GM23338 (cell line): ENCODE measurements at regions not wholly inside any gene's neighbourhood (a gene's known extent, or its start where the extent isn't known, plus 50 kb on each side); places are given as distances from the start of the nearest gene placed in this dataset.

ENCODE experiments used
- ATAC-seq: fragments of 200-7000 bp; cut with Tn5 transposase; 3 replicates; pipeline ENCODE4 v1.9.1; 2020
- DNase-seq: peaks from one replicate; pipeline ENCODE4 v3.0.0-alpha.2; 2015; ENCODE audit warnings: low spot score
- H2AFZ ChIP-seq: fragments of 200-600 bp; sonication (generic); 2 replicates; pipeline ENCODE4 v1.8.0; 2016; ENCODE audit warnings: antibody characterized with exemption, mild to moderate bottlenecking, moderate library complexity
- H3F3A ChIP-seq: fragments of 200-600 bp; sonication (generic); replicated peaks from 2 replicates; pipeline ENCODE4 v1.8.0; 2017; ENCODE audit warnings: antibody characterized with exemption, mixed run types, low read depth
- H3K27ac ChIP-seq: fragments of 200-600 bp; sonication (generic); 2 replicates; pipeline ENCODE4 v1.6.1; 2016; ENCODE audit warnings: low read depth
- H3K27me3 ChIP-seq: fragments of 200-600 bp; sonication (generic); 2 replicates; pipeline ENCODE4 v1.8.0; 2016; ENCODE audit warnings: mild to moderate bottlenecking, mixed run types, moderate library complexity; ENCODE audit not compliant: insufficient read depth
- H3K36me3 ChIP-seq: fragments of 200-600 bp; sonication (generic); 2 replicates; pipeline ENCODE4 v1.8.0; 2016; ENCODE audit warnings: mild to moderate bottlenecking; ENCODE audit not compliant: insufficient read depth
- H3K4me1 ChIP-seq: fragments of 200-600 bp; sonication (generic); 2 replicates; pipeline ENCODE4 v1.8.0; 2016; ENCODE audit warnings: mild to moderate bottlenecking, moderate library complexity; ENCODE audit not compliant: insufficient read depth
- H3K4me2 ChIP-seq: fragments of 200-600 bp; sonication (generic); 2 replicates; pipeline ENCODE4 v1.7.1; 2017; ENCODE audit warnings: mixed run types
- H3K4me3 ChIP-seq: fragments of 200-600 bp; sonication (generic); 2 replicates; pipeline ENCODE4 v1.6.1; 2016; ENCODE audit warnings: mixed run types
- H3K79me2 ChIP-seq: fragments of 200-600 bp; sonication (generic); replicated peaks from 2 replicates; pipeline ENCODE4 v1.8.0; 2017; ENCODE audit warnings: mild to moderate bottlenecking; ENCODE audit not compliant: insufficient read depth
- H3K9me2 ChIP-seq: fragments of 200-600 bp; sonication (generic); 2 replicates; pipeline ENCODE4 v1.8.0; 2017; ENCODE audit not compliant: insufficient read depth
- H4K20me1 ChIP-seq: fragments of 200-600 bp; sonication (generic); replicated peaks from 2 replicates; pipeline ENCODE4 v1.8.0; 2017; ENCODE audit warnings: mild to moderate bottlenecking; ENCODE audit not compliant: insufficient read depth
- H3K27ac Mint-ChIP-seq: 2 replicates; pipeline ENCODE4 v1.8.0; 2020; ENCODE audit warnings: inconsistent platforms, mild to moderate bottlenecking, moderate library complexity, mixed read lengths
- H3K27me3 Mint-ChIP-seq: 3 replicates; pipeline ENCODE4 v1.8.0; 2022; ENCODE audit warnings: low read depth, mild to moderate bottlenecking, moderate library complexity, mixed read lengths, inconsistent platforms; ENCODE audit not compliant: insufficient read depth, poor library complexity
- H3K36me3 Mint-ChIP-seq: 3 replicates; pipeline ENCODE4 v1.8.0; 2021; ENCODE audit warnings: low read depth, mild to moderate bottlenecking, inconsistent platforms, moderate library complexity, mixed read lengths
- H3K4me1 Mint-ChIP-seq: 3 replicates; pipeline ENCODE4 v1.8.0; 2020; ENCODE audit warnings: mild to moderate bottlenecking, inconsistent platforms, mixed read lengths
- H3K4me3 Mint-ChIP-seq: 3 replicates; pipeline ENCODE4 v1.8.0; 2021; ENCODE audit warnings: moderate library complexity, mild to moderate bottlenecking, inconsistent platforms, mixed read lengths
- H3K9me3 Mint-ChIP-seq: 3 replicates; pipeline ENCODE4 v1.8.0; 2020; ENCODE audit warnings: moderate library complexity, mild to moderate bottlenecking, inconsistent platforms, mixed read lengths
- CREB1 ChIP-seq: fragments of 250-450 bp; sonication (Bioruptor Pico); IDR thresholded peaks from 2 replicates; pipeline ENCODE4 v1.5.0; 2020; ENCODE audit warnings: low read depth, mild to moderate bottlenecking, moderate library complexity
- CTCF ChIP-seq, 2 experiments: fragments of 200-600 bp in 1 of 2; sonication (generic) in 1 of 2; conservative IDR thresholded peaks; 2 replicates each; pipeline versions ENCODE4 v1.5.1 to v1.6.1; 2016 to 2017; ENCODE audit warnings: antibody characterized with exemption in 2 of 2, low read depth in 2 of 2, mild to moderate bottlenecking in 2 of 2, moderate library complexity in 1 of 2
- ETS1 ChIP-seq: IDR thresholded peaks from 2 replicates; pipeline ENCODE4 v1.6.1; 2016; ENCODE audit warnings: antibody characterized with exemption
- EZH2 ChIP-seq: fragments of 200-600 bp; sonication (generic); IDR thresholded peaks from one replicate; pipeline ENCODE4 v1.8.0; 2017; ENCODE audit warnings: antibody characterized with exemption, mild to moderate bottlenecking, low read depth; ENCODE audit not compliant: unreplicated experiment
- EZH2phosphoT487 ChIP-seq: fragments of 200-600 bp; sonication (generic); IDR thresholded peaks from one replicate; pipeline ENCODE4 v1.8.1; 2018; ENCODE audit warnings: antibody characterized with exemption; ENCODE audit not compliant: unreplicated experiment
- NANOG ChIP-seq: IDR thresholded peaks from 2 replicates; pipeline ENCODE4 v1.6.1; 2016; ENCODE audit warnings: antibody characterized with exemption, borderline replicate concordance
- ZNF114 ChIP-seq: fragments of 250-450 bp; sonication (Bioruptor Pico); IDR thresholded peaks from 2 replicates; pipeline ENCODE4 v1.5.0; 2020; ENCODE audit warnings: mild to moderate bottlenecking, moderate library complexity
- ZNF331 ChIP-seq: fragments of 250-450 bp; sonication (Bioruptor Pico); IDR thresholded peaks from 2 replicates; pipeline ENCODE4 v1.5.0; 2020; ENCODE audit warnings: low read depth, mild to moderate bottlenecking, moderate library complexity
- TF ChIP-seq, protein P1 (sequence below): IDR thresholded peaks from one replicate; pipeline ENCODE4 v1.6.1; 2018; ENCODE audit warnings: antibody characterized with exemption; ENCODE audit not compliant: unreplicated experiment
- TF ChIP-seq, protein P2 (sequence below): fragments of 250-450 bp; sonication (Bioruptor Pico); IDR thresholded peaks from 2 replicates; pipeline ENCODE4 v1.5.0; 2020; ENCODE audit warnings: mild to moderate bottlenecking, moderate library complexity

DNA sequence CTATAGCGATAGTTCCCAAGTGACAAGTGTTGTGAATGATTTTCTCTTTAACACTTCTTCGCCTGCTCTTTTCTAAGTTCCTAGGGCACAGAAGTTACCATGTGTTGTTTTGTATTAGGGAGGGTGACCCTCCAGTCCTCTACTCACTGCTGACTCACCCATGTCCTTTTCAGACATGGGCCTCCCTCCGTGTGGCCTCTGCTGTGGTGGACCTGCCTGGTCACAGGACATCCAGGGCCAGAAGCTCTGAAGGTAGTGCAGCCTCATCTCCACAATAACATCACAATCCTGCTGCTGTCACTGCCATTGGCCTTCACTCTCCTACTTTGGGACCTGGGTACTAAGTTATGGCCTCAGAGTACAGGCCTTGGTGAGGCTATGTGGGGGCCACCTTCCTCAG is 87.1 kb upstream of the TNFAIP3 start:
- Mint-ChIP-seq H3K27me3 (peaks cover 5% of the 10 kb centered on the region), H3K4me1 (peaks cover 12% of the 10 kb centered on the region), H3K4me3 (no peak overlapping the region), H3K27ac (no peak overlapping the region), H3K9me3 (no peaks in the 10 kb centered on the region), H3K36me3 (no peaks in the 10 kb centered on the region)
- ATAC-seq (no peak), DNase-seq (no peak)
- no peaks in the 10 kb centered on the region; the same call in 1 of the 2 replicates for H4K20me1 ChIP-seq
- H3K4me1 ChIP-seq = no peaks in the 10 kb centered on the region
- H3K27ac ChIP-seq = no peak overlapping the region
- no peak overlapping the region for H3K4me2 ChIP-seq
- no peaks in the 10 kb centered on the region for H3K36me3 ChIP-seq
- no peaks in the 10 kb centered on the region for H3K9me2 ChIP-seq
- peak overlapping the region; percentile 69 for H2AFZ ChIP-seq
- no peak overlapping the region for H3K4me3 ChIP-seq
- H3K27me3 ChIP-seq = no peaks in the 10 kb centered on the region
- no peaks in the 10 kb centered on the region for H3F3A ChIP-seq
- H3K79me2 ChIP-seq = no peaks in the 10 kb centered on the region
- TF ChIP-seq NANOG (no peak), EZH2 (no peak), CTCF (conservative IDR thresholded peaks at IDR 0.05; ENCODE audit: low read depth in 2 of 2) (no peak), EZH2phosphoT487 (no peak), CREB1 (CRISPR knock-in tag) (no peak), ETS1 (no peak), ZNF331 (CRISPR knock-in tag) (no peak), ZNF114 (CRISPR knock-in tag) (no peak)
- TF ChIP-seq, protein P1, sequence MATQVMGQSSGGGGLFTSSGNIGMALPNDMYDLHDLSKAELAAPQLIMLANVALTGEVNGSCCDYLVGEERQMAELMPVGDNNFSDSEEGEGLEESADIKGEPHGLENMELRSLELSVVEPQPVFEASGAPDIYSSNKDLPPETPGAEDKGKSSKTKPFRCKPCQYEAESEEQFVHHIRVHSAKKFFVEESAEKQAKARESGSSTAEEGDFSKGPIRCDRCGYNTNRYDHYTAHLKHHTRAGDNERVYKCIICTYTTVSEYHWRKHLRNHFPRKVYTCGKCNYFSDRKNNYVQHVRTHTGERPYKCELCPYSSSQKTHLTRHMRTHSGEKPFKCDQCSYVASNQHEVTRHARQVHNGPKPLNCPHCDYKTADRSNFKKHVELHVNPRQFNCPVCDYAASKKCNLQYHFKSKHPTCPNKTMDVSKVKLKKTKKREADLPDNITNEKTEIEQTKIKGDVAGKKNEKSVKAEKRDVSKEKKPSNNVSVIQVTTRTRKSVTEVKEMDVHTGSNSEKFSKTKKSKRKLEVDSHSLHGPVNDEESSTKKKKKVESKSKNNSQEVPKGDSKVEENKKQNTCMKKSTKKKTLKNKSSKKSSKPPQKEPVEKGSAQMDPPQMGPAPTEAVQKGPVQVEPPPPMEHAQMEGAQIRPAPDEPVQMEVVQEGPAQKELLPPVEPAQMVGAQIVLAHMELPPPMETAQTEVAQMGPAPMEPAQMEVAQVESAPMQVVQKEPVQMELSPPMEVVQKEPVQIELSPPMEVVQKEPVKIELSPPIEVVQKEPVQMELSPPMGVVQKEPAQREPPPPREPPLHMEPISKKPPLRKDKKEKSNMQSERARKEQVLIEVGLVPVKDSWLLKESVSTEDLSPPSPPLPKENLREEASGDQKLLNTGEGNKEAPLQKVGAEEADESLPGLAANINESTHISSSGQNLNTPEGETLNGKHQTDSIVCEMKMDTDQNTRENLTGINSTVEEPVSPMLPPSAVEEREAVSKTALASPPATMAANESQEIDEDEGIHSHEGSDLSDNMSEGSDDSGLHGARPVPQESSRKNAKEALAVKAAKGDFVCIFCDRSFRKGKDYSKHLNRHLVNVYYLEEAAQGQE = no peak
- TF ChIP-seq, protein P2, sequence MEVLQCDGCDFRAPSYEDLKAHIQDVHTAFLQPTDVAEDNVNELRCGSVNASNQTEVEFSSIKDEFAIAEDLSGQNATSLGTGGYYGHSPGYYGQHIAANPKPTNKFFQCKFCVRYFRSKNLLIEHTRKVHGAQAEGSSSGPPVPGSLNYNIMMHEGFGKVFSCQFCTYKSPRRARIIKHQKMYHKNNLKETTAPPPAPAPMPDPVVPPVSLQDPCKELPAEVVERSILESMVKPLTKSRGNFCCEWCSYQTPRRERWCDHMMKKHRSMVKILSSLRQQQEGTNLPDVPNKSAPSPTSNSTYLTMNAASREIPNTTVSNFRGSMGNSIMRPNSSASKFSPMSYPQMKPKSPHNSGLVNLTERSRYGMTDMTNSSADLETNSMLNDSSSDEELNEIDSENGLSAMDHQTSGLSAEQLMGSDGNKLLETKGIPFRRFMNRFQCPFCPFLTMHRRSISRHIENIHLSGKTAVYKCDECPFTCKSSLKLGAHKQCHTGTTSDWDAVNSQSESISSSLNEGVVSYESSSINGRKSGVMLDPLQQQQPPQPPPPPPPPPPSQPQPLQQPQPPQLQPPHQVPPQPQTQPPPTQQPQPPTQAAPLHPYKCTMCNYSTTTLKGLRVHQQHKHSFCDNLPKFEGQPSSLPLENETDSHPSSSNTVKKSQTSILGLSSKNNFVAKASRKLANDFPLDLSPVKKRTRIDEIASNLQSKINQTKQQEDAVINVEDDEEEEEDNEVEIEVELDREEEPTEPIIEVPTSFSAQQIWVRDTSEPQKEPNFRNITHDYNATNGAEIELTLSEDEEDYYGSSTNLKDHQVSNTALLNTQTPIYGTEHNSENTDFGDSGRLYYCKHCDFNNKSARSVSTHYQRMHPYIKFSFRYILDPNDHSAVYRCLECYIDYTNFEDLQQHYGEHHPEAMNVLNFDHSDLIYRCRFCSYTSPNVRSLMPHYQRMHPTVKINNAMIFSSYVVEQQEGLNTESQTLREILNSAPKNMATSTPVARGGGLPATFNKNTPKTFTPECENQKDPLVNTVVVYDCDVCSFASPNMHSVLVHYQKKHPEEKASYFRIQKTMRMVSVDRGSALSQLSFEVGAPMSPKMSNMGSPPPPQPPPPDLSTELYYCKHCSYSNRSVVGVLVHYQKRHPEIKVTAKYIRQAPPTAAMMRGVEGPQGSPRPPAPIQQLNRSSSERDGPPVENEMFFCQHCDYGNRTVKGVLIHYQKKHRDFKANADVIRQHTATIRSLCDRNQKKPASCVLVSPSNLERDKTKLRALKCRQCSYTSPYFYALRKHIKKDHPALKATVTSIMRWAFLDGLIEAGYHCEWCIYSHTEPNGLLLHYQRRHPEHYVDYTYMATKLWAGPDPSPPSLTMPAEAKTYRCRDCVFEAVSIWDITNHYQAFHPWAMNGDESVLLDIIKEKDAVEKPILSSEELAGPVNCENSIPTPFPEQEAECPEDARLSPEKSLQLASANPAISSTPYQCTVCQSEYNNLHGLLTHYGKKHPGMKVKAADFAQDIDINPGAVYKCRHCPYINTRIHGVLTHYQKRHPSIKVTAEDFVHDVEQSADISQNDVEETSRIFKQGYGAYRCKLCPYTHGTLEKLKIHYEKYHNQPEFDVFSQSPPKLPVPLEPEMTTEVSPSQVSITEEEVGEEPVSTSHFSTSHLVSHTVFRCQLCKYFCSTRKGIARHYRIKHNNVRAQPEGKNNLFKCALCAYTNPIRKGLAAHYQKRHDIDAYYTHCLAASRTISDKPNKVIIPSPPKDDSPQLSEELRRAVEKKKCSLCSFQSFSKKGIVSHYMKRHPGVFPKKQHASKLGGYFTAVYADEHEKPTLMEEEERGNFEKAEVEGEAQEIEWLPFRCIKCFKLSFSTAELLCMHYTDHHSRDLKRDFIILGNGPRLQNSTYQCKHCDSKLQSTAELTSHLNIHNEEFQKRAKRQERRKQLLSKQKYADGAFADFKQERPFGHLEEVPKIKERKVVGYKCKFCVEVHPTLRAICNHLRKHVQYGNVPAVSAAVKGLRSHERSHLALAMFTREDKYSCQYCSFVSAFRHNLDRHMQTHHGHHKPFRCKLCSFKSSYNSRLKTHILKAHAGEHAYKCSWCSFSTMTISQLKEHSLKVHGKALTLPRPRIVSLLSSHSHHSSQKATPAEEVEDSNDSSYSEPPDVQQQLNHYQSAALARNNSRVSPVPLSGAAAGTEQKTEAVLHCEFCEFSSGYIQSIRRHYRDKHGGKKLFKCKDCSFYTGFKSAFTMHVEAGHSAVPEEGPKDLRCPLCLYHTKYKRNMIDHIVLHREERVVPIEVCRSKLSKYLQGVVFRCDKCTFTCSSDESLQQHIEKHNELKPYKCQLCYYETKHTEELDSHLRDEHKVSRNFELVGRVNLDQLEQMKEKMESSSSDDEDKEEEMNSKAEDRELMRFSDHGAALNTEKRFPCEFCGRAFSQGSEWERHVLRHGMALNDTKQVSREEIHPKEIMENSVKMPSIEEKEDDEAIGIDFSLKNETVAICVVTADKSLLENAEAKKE = no peak
